ENCODE measurements at regions not wholly inside any gene's neighbourhood (a gene's known extent, or its start where the extent isn't known, plus 50 kb on each side); places are given as distances from the start of the nearest gene placed in this dataset.
A peak's percentile ranks its signal among the peaks of the same experiment; 100 is the strongest.
"Not testable (repeated sequence)": the region's sequence is repeated elsewhere in the genome, so short reads cannot be mapped to it uniquely, and the experiment has no call there.

- DNase-seq (ENCODE audit: low spot score) = no peak
Observed at GRCh38 chr3:76181213-76181612, 395.9 kb upstream of the ZNF717 start.

GRCh38 chr3:76198086-76198485 lies 412.7 kb upstream of the ZNF717 start:
- no peak for DNase-seq (ENCODE audit: low spot score)

GRCh38 chr3:76199382-76199781 lies 414.0 kb upstream of the ZNF717 start:
- DNase-seq (ENCODE audit: low spot score) = no peak

GRCh38 chr3:76203578-76203977 lies 418.2 kb upstream of the ZNF717 start:
- DNase-seq (ENCODE audit: low spot score) = no peak

- no peak for DNase-seq (ENCODE audit: low spot score)
Observed at GRCh38 chr3:76206346-76206745, 421.0 kb upstream of the ZNF717 start.

- no peak for DNase-seq (ENCODE audit: low spot score)
Observed at GRCh38 chr3:76212679-76213078, 427.3 kb upstream of the ZNF717 start.

GRCh38 chr3:76222201-76222600 lies 436.9 kb upstream of the ZNF717 start:
- peak; percentile 1 for DNase-seq (ENCODE audit: low spot score)

- DNase-seq (ENCODE audit: low spot score) = no peak
Observed at GRCh38 chr3:76231258-76231657, 445.9 kb upstream of the ZNF717 start.

GRCh38 chr3:76242886-76243753 lies 457.8 kb upstream of the ZNF717 start:
- DNase-seq (ENCODE audit: low spot score) = peak; percentile 4

- no peak for DNase-seq (ENCODE audit: low spot score)
Observed at GRCh38 chr3:76245073-76245472, 459.7 kb upstream of the ZNF717 start.

- no peak for DNase-seq (ENCODE audit: low spot score)
Observed at GRCh38 chr3:76245622-76246021, 460.3 kb upstream of the ZNF717 start.

GRCh38 chr3:76264496-76264895 lies 479.1 kb upstream of the ZNF717 start:
- DNase-seq (ENCODE audit: low spot score) = no peak

GRCh38 chr3:76264911-76265310 lies 479.6 kb upstream of the ZNF717 start:
- no peak for DNase-seq (ENCODE audit: low spot score)

GRCh38 chr3:76266511-76266910 lies 481.2 kb upstream of the ZNF717 start:
- DNase-seq (ENCODE audit: low spot score) = no peak

- DNase-seq (ENCODE audit: low spot score) = no peak
Observed at GRCh38 chr3:76267851-76268380, 482.6 kb upstream of the ZNF717 start.

- no peak for DNase-seq (ENCODE audit: low spot score)
Observed at GRCh38 chr3:76293856-76294255, 508.5 kb upstream of the ZNF717 start.

GRCh38 chr3:76300746-76301145 lies 515.4 kb upstream of the ZNF717 start:
- DNase-seq (ENCODE audit: low spot score) = no peak

GRCh38 chr3:76307556-76307955 lies 522.2 kb upstream of the ZNF717 start:
- no peak for DNase-seq (ENCODE audit: low spot score)

- DNase-seq (ENCODE audit: low spot score) = no peak
Observed at GRCh38 chr3:76308541-76308940, 523.2 kb upstream of the ZNF717 start.

GRCh38 chr3:76310089-76310488 lies 524.7 kb upstream of the ZNF717 start:
- DNase-seq (ENCODE audit: low spot score) = no peak

- no peak for DNase-seq (ENCODE audit: low spot score)
Observed at GRCh38 chr3:76310667-76311066, 525.3 kb upstream of the ZNF717 start.

- DNase-seq (ENCODE audit: low spot score) = peak; percentile 32
Observed at GRCh38 chr3:76311941-76312340, 526.6 kb upstream of the ZNF717 start.

- DNase-seq (ENCODE audit: low spot score) = not testable (repeated sequence)
Observed at GRCh38 chr3:76315906-76316305, 530.6 kb upstream of the ZNF717 start.

Measured in umbilical cord (tissue), 1 donor.